OCI-LY7 (cell line): ENCODE measurements at regions not wholly inside any gene's neighbourhood (a gene's known extent, or its start where the extent isn't known, plus 50 kb on each side); places are given as distances from the start of the nearest gene placed in this dataset.

ENCODE experiments used
- EZH2phosphoT487 ChIP-seq: fragments of 200-600 bp; sonication (generic); IDR thresholded peaks from 2 replicates; pipeline ENCODE4 v1.6.1; 2018; ENCODE audit warnings: low read depth, borderline replicate concordance, mild to moderate bottlenecking, mixed run types, antibody characterized with exemption, low read length, moderate library complexity, mixed read lengths
- TF ChIP-seq, protein P1 (sequence below): fragments of 200-600 bp; sonication (generic); conservative IDR thresholded peaks from 2 replicates; pipeline ENCODE4 v1.5.1; 2014; ENCODE audit warnings: mild to moderate bottlenecking, antibody characterized with exemption, low read length, moderate library complexity, mixed read lengths

GRCh38 chr5:86008293-86008692 lies 609.4 kb upstream of the COX7C start:
- no peak for TF ChIP-seq EZH2phosphoT487
- TF ChIP-seq, protein P1, sequence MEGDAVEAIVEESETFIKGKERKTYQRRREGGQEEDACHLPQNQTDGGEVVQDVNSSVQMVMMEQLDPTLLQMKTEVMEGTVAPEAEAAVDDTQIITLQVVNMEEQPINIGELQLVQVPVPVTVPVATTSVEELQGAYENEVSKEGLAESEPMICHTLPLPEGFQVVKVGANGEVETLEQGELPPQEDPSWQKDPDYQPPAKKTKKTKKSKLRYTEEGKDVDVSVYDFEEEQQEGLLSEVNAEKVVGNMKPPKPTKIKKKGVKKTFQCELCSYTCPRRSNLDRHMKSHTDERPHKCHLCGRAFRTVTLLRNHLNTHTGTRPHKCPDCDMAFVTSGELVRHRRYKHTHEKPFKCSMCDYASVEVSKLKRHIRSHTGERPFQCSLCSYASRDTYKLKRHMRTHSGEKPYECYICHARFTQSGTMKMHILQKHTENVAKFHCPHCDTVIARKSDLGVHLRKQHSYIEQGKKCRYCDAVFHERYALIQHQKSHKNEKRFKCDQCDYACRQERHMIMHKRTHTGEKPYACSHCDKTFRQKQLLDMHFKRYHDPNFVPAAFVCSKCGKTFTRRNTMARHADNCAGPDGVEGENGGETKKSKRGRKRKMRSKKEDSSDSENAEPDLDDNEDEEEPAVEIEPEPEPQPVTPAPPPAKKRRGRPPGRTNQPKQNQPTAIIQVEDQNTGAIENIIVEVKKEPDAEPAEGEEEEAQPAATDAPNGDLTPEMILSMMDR = no peak
